SK-N-MC (cell line): ENCODE measurements at regions not wholly inside any gene's neighbourhood (a gene's known extent, or its start where the extent isn't known, plus 50 kb on each side); places are given as distances from the start of the nearest gene placed in this dataset.

Experiments
- EZH2 ChIP-seq: fragments of 200-600 bp; sonication (generic); IDR thresholded peaks from one replicate; pipeline ENCODE4 v1.6.1; 2017; ENCODE audit warnings: antibody characterized with exemption
- POLR2AphosphoS5 ChIP-seq: IDR thresholded peaks from 2 replicates; pipeline ENCODE4 v1.6.1; 2012; ENCODE audit warnings: mild to moderate bottlenecking, low read depth, low read length, borderline replicate concordance

- TF ChIP-seq POLR2AphosphoS5, result no peak
- no peak for TF ChIP-seq EZH2
Observed at GRCh38 chr4:52160859-52161258, 109.8 kb downstream of the SPATA18 start.
